T-helper 22 cell (primary cell): ENCODE measurements at regions not wholly inside any gene's neighbourhood (a gene's known extent, or its start where the extent isn't known, plus 50 kb on each side); places are given as distances from the start of the nearest gene placed in this dataset.
"Not testable (repeated sequence)": the region's sequence is repeated elsewhere in the genome, so short reads cannot be mapped to it uniquely, and the experiment has no call there.

Experiments used
- DNase-seq: peaks from one replicate; pipeline ENCODE4 v3.0.0-alpha.2; 2020; ENCODE audit warnings: low read depth

- peak; percentile 94 for DNase-seq
These were observed 5393.1 kb upstream of the TPTE start for GRCh38 chr21:5128261-5128660.

- DNase-seq: not testable (repeated sequence)
These were observed 5387.6 kb upstream of the TPTE start for GRCh38 chr21:5133824-5134223.

GRCh38 chr21:5136406-5136805 is 5385.0 kb upstream of the TPTE start:
- not testable (repeated sequence) for DNase-seq

GRCh38 chr21:5137006-5137405 is 5384.4 kb upstream of the TPTE start:
- DNase-seq: not testable (repeated sequence)

- DNase-seq: not testable (repeated sequence)
These were observed 5382.7 kb upstream of the TPTE start for GRCh38 chr21:5138687-5139086.

GRCh38 chr21:5139528-5139927 is 5381.9 kb upstream of the TPTE start:
- DNase-seq: not testable (repeated sequence)

- DNase-seq: not testable (repeated sequence)
These were observed 5378.4 kb upstream of the TPTE start for GRCh38 chr21:5143011-5143410.

- DNase-seq: not testable (repeated sequence)
These were observed 5376.7 kb upstream of the TPTE start for GRCh38 chr21:5144731-5145130.

GRCh38 chr21:5147685-5148084 is 5373.7 kb upstream of the TPTE start:
- not testable (repeated sequence) for DNase-seq

GRCh38 chr21:5149222-5149621 is 5372.2 kb upstream of the TPTE start:
- DNase-seq: not testable (repeated sequence)

- DNase-seq: not testable (repeated sequence)
These were observed 5367.3 kb upstream of the TPTE start for GRCh38 chr21:5153842-5154640.

GRCh38 chr21:5154641-5154982 is 5366.8 kb upstream of the TPTE start:
- DNase-seq: peak; percentile 70

GRCh38 chr21:5162693-5163574 is 5358.4 kb upstream of the TPTE start:
- DNase-seq: not testable (repeated sequence)

GRCh38 chr21:5165829-5166228 is 5355.6 kb upstream of the TPTE start:
- not testable (repeated sequence) for DNase-seq
